A172 (cell line): ENCODE measurements at regions not wholly inside any gene's neighbourhood (a gene's known extent, or its start where the extent isn't known, plus 50 kb on each side); places are given as distances from the start of the nearest gene placed in this dataset.

Source experiments
- DNase-seq: peaks from one replicate; pipeline ENCODE4 v3.0.0-alpha.2; 2015; ENCODE audit warnings: low spot score

- DNase-seq, result no peak
Observed at GRCh38 chr13:42720858-42721219, 60.5 kb upstream of the FAM216B start.

- DNase-seq, result no peak
Observed at GRCh38 chr13:42722883-42723539, 58.4 kb upstream of the FAM216B start.

DNA sequence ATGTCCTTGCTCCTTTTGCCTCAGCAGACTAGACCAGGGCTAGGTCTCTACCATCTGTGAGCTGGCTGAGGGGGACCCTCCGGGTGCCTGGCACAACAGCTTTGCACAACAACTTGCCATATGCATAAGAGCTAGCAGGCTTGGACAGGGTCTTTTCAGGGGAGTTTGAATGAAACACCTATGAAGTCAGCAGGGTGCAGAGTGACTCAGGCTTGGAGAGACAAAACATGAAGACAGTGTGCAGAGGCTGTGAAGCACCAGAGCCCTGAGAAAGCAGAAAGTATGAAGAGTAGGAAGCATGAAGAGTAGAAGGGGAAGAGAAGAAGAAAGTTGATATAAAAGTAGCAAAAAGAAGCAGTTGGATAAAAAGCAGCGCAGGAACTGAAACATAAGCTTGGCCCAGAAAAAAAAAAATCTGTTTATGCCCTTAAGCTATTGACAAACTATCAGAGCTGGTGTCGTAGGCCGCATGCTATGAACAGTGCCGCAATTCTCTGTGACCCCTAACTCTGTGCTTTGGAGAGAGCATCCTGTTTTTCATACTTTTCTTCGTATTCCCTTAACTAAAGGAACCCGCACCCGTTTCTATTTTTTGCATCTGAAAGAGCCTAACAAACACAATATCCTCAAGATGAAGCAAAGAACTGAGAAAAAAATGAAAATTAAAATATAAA lies 52.7 kb upstream of the FAM216B start:
- no peak for DNase-seq

- no peak for DNase-seq
Observed at GRCh38 chr13:42729857-42730402, 51.5 kb upstream of the FAM216B start.
